Tibial artery (tissue), 4 donors: ENCODE measurements at regions not wholly inside any gene's neighbourhood (a gene's known extent, or its start where the extent isn't known, plus 50 kb on each side); places are given as distances from the start of the nearest gene placed in this dataset.

Experiments used
- DNase-seq, 2 donors: peaks; one replicate each; pipeline ENCODE4 v3.0.0-alpha.2; 2019
- H3K27ac ChIP-seq, 2 donors: fragments of 200-600 bp; sonication (generic) in 1 of 2; 1 replicate in 1 of 2; 2 replicates in 1 of 2; pipeline ENCODE4 v1.5.1; 2018 to 2019; ENCODE audit warnings: mild to moderate bottlenecking in 1 of 2
- H3K27me3 ChIP-seq, 2 donors: fragments of 200-600 bp; sonication (generic) in 1 of 2; one replicate each; pipeline versions ENCODE4 v1.5.1 to v1.6.0; 2016 to 2019
- H3K36me3 ChIP-seq, 3 donors: fragments of 200-600 bp; sonication (generic) in 2 of 3; one replicate each; pipeline ENCODE4 v1.5.1; 2016 to 2019; ENCODE audit warnings: mild to moderate bottlenecking in 2 of 3
- H3K4me1 ChIP-seq, 4 donors: fragments of 200-600 bp; sonication (generic) in 2 of 4; 1 replicate in 3 of 4; 2 replicates in 1 of 4; pipeline ENCODE4 v1.5.1; 2016 to 2019
- H3K4me3 ChIP-seq, 2 donors: fragments of 200-600 bp; sonication (generic) in 1 of 2; 1 replicate in 1 of 2; 2 replicates in 1 of 2; pipeline ENCODE4 v1.5.1; 2018 to 2019; ENCODE audit warnings: mild to moderate bottlenecking in 2 of 2
- H3K9me3 ChIP-seq, 3 donors: fragments of 200-600 bp; sonication (generic) in 1 of 3; one replicate each; pipeline ENCODE4 v1.5.1; 2016 to 2019
- CTCF ChIP-seq, 2 experiments: fragments of 200-600 bp in 1 of 2; fragments of 450-650 bp in 1 of 2; IDR thresholded peaks; one replicate each; pipeline ENCODE4 v1.5.1; 2017 to 2019; ENCODE audit warnings: antibody characterized with exemption in 2 of 2, mild to moderate bottlenecking in 1 of 2, moderate library complexity in 1 of 2
- intact Hi-C: fragments of 100-400 bp; cut with DNase I; formaldehyde crosslinking; loops from one replicate; pipeline ENCODE4 v1.15.0; 2023; ENCODE audit warnings: low total_unique reads

DNA sequence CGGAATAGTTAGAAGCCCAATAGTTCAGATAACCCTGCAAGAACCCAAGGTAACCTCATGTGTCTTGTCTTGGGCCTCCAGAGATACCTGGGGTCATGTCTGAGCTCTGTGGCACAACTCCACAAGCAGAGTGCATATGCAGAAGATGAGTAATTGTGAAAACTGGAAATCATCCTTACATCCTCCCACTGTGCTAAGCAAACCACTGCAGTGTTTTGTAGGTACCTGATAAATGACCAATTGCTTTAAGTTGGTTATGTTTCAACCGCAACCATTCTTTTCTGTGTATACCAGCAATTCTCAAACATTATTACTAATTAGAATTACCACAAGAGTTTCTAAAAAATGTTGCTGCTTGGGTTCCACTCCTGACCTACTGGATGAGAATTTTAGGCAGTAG, 73.2 kb downstream of the CBLL2 start:
- Histone ChIP-seq H3K27me3 (no peaks in the 10 kb centered on the region), H3K36me3 (no peaks in the 10 kb centered on the region), H3K27ac (no peak overlapping the region), H3K4me3 (no peak overlapping the region), H3K4me1 (no peaks in the 10 kb centered on the region), H3K9me3 (no peaks in the 10 kb centered on the region)
- DNase-seq: no peak
- intact Hi-C loops: no loop called here
- no peak for TF ChIP-seq CTCF (IDR thresholded peaks at IDR 0.05)

GRCh38 chrX:22347491-22347890, 74.8 kb downstream of the CBLL2 start:
- TF ChIP-seq CTCF (IDR thresholded peaks at IDR 0.05): no peak
- Histone ChIP-seq H3K9me3 (no peaks in the 10 kb centered on the region), H3K36me3 (no peaks in the 10 kb centered on the region), H3K4me3 (no peak overlapping the region), H3K27me3 (no peaks in the 10 kb centered on the region), H3K27ac (no peak overlapping the region), H3K4me1 (no peaks in the 10 kb centered on the region)
- intact Hi-C loops: no loop called here
- DNase-seq: no peak

- TF ChIP-seq CTCF (IDR thresholded peaks at IDR 0.05): no peak
- Histone ChIP-seq H3K27me3 (no peaks in the 10 kb centered on the region), H3K4me1 (no peaks in the 10 kb centered on the region), H3K27ac (no peak overlapping the region), H3K4me3 (no peak overlapping the region), H3K9me3 (no peaks in the 10 kb centered on the region), H3K36me3 (no peaks in the 10 kb centered on the region)
- no peak for DNase-seq
- intact Hi-C loops: no loop called here
Observed at GRCh38 chrX:22349116-22349515, 76.4 kb downstream of the CBLL2 start.

DNA sequence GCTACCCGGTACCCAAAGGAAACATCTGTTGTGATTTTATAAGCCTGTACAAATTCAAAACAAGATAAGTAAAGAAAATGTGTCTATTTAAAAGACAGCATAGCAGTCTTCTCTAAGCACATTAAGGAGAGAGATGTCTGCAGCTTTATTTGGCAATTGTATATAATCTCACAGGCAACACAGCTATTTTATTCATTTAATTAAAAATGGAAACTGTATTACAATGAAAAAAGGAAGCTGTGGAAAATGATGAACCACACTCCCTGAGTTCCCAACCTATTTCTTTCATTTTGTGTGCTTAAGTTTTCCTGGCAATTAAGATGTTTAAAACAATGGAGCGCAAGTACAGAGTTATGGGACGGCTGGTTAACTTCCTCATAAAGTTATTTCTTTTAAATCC, 78.4 kb downstream of the CBLL2 start:
- no peaks in the 10 kb centered on the region for H3K9me3 ChIP-seq
- DNase-seq: no peak
- intact Hi-C loops: no loop called here
- no peak overlapping the region for H3K4me3 ChIP-seq
- H3K27ac ChIP-seq: no peak overlapping the region
- no peaks in the 10 kb centered on the region for H3K27me3 ChIP-seq
- no peaks in the 10 kb centered on the region for H3K36me3 ChIP-seq
- H3K4me1 ChIP-seq: no peaks in the 10 kb centered on the region
- no peak for TF ChIP-seq CTCF (IDR thresholded peaks at IDR 0.05)

- Histone ChIP-seq H3K9me3 (no peaks in the 10 kb centered on the region), H3K27me3 (no peaks in the 10 kb centered on the region), H3K4me3 (no peak overlapping the region), H3K36me3 (no peaks in the 10 kb centered on the region), H3K27ac (no peak overlapping the region), H3K4me1 (no peaks in the 10 kb centered on the region)
- intact Hi-C loops: no loop called here
- TF ChIP-seq CTCF (IDR thresholded peaks at IDR 0.05): no peak
- DNase-seq: no peak
Observed at GRCh38 chrX:22351966-22352365, 79.3 kb downstream of the CBLL2 start.

DNA sequence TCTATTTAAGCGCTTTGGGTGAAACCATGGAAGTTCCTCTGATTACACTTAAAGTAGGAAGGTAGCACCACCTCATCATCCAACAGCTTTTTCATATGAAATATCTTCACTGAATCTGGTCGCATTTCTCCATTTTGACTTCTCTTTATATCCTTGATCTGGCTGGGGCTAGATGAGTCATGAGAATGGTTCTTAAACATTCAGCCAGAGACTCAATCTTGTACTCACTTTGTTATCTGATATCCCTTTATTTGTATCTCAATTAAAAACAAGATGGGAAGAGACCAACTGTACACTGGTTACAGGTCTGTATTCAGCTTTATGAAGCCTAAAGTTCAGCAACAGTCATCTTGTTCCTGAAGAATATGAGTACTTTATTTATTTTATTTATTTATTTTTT, 84.9 kb downstream of the CBLL2 start:
- intact Hi-C loops: no loop called here
- H3K27ac ChIP-seq: no peak overlapping the region
- DNase-seq: no peak
- H3K4me3 ChIP-seq: no peak overlapping the region
- no peaks in the 10 kb centered on the region for H3K9me3 ChIP-seq
- H3K4me1 ChIP-seq: no peaks in the 10 kb centered on the region
- no peak for TF ChIP-seq CTCF (IDR thresholded peaks at IDR 0.05)
- no peaks in the 10 kb centered on the region for H3K27me3 ChIP-seq
- no peaks in the 10 kb centered on the region for H3K36me3 ChIP-seq
